ENCODE measurements at regions not wholly inside any gene's neighbourhood (a gene's known extent, or its start where the extent isn't known, plus 50 kb on each side); places are given as distances from the start of the nearest gene placed in this dataset.

DNA sequence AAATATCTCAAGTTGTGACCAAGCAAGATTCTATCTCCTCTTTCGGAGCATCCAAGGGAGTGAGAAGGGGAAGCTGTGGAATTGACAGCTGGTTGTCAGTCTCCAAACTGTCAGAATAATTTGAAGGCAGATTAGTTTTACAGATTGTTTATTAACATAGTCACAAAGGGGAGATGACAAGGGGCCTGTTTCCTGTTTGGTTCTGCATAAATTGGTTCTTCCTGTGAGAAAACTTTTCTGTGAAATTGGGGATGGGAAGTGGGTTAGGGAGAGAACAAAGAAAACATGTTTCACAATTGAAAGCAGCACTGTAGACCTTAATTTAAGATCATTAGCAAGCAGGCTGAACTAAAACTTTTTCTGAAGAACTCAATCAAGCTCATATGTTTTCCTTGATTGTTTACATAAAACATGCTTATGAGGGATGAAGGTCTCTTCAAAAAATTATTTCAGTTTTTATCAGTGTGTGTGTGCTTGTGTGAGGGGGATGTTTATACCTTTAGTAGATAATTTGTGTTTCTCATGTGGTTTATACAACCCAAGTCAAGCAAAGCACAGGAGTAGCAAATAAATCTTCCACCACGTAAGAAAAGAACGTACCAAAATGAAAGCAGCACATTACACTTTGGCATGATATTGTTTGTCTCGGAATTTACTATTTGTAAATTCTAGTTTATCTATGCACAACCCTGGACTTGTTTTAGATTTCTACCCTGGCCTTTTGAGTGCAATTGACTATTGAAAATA, 604.9 kb upstream of the CDH2 start:
- no peak overlapping the region for H3K4me3 ChIP-seq (replicated peaks; ENCODE audit: insufficient read depth, low read length)
- no peaks in the 10 kb centered on the region for H3K27me3 ChIP-seq (ENCODE audit: insufficient read depth, poor library complexity, severe bottlenecking)
- TF ChIP-seq, protein P1, sequence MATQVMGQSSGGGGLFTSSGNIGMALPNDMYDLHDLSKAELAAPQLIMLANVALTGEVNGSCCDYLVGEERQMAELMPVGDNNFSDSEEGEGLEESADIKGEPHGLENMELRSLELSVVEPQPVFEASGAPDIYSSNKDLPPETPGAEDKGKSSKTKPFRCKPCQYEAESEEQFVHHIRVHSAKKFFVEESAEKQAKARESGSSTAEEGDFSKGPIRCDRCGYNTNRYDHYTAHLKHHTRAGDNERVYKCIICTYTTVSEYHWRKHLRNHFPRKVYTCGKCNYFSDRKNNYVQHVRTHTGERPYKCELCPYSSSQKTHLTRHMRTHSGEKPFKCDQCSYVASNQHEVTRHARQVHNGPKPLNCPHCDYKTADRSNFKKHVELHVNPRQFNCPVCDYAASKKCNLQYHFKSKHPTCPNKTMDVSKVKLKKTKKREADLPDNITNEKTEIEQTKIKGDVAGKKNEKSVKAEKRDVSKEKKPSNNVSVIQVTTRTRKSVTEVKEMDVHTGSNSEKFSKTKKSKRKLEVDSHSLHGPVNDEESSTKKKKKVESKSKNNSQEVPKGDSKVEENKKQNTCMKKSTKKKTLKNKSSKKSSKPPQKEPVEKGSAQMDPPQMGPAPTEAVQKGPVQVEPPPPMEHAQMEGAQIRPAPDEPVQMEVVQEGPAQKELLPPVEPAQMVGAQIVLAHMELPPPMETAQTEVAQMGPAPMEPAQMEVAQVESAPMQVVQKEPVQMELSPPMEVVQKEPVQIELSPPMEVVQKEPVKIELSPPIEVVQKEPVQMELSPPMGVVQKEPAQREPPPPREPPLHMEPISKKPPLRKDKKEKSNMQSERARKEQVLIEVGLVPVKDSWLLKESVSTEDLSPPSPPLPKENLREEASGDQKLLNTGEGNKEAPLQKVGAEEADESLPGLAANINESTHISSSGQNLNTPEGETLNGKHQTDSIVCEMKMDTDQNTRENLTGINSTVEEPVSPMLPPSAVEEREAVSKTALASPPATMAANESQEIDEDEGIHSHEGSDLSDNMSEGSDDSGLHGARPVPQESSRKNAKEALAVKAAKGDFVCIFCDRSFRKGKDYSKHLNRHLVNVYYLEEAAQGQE (IDR thresholded peaks at IDR 0.05; ENCODE audit: insufficient replicate concordance, low read depth), result no peak
- TF ChIP-seq POLR2AphosphoS5 (IDR thresholded peaks at IDR 0.05; ENCODE audit: low read depth), result no peak
- TF ChIP-seq SPI1 (IDR thresholded peaks at IDR 0.05; ENCODE audit: borderline replicate concordance, low read depth), result no peak
- TF ChIP-seq, protein P2, sequence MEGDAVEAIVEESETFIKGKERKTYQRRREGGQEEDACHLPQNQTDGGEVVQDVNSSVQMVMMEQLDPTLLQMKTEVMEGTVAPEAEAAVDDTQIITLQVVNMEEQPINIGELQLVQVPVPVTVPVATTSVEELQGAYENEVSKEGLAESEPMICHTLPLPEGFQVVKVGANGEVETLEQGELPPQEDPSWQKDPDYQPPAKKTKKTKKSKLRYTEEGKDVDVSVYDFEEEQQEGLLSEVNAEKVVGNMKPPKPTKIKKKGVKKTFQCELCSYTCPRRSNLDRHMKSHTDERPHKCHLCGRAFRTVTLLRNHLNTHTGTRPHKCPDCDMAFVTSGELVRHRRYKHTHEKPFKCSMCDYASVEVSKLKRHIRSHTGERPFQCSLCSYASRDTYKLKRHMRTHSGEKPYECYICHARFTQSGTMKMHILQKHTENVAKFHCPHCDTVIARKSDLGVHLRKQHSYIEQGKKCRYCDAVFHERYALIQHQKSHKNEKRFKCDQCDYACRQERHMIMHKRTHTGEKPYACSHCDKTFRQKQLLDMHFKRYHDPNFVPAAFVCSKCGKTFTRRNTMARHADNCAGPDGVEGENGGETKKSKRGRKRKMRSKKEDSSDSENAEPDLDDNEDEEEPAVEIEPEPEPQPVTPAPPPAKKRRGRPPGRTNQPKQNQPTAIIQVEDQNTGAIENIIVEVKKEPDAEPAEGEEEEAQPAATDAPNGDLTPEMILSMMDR (IDR thresholded peaks at IDR 0.05; ENCODE audit: insufficient read depth, low read length), result no peak
- no peak for TF ChIP-seq GABPA (IDR thresholded peaks at IDR 0.05; ENCODE audit: low read depth)
- no peak overlapping the region for H3K27ac ChIP-seq (replicated peaks)
- no peak for DNase-seq (ENCODE audit: low read depth in 1 of 2, low spot score in 1 of 2)

DNA sequence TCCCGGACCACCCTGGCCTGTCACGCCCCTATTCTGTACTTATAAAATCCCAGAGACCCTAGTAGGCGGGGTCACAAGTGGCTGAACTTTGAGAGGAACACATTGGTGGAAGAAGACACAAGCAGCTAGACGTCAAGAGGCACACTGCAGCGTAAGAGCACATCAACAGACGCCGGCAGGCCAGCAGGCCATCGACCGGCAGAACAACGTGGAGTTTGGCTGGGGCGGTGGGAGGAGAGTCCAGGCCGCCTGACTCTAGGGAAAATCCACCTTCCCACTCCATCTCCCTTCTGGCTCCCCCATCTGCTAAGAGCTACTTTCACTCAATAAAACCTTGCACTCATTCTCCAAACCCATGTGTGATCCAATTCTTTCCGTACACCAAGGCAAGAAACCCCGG, 601.8 kb upstream of the CDH2 start:
- no peak overlapping the region for H3K27ac ChIP-seq (replicated peaks)
- H3K4me3 ChIP-seq (replicated peaks; ENCODE audit: insufficient read depth, low read length), result no peak overlapping the region
- DNase-seq (ENCODE audit: low read depth in 1 of 2, low spot score in 1 of 2), result no peak
- TF ChIP-seq, protein P1 (IDR thresholded peaks at IDR 0.05; ENCODE audit: insufficient replicate concordance, low read depth), result no peak
- TF ChIP-seq GABPA (IDR thresholded peaks at IDR 0.05; ENCODE audit: low read depth) (no peak), POLR2AphosphoS5 (IDR thresholded peaks at IDR 0.05; ENCODE audit: low read depth) (no peak), SPI1 (IDR thresholded peaks at IDR 0.05; ENCODE audit: borderline replicate concordance, low read depth) (no peak)
- TF ChIP-seq, protein P2 (IDR thresholded peaks at IDR 0.05; ENCODE audit: insufficient read depth, low read length), result no peak
- no peaks in the 10 kb centered on the region for H3K27me3 ChIP-seq (ENCODE audit: insufficient read depth, poor library complexity, severe bottlenecking)

DNA sequence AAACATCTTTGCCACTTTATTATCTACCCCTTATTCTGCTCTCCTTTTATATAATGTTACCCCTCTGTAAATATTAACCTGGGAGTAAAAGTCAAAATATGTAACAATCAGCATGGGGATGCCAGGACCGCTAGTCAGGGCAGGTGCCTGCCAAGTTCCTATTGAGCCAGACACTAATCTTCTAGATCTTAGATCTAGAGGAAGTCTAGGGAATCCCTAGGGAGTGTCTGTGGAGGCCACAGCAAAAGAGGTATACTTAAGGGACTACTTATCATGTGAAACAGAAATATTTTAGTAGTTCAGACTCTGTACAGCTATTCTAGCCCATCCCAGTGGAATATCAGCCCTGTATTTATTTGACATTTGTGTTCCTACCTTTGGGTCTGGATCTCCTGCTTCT, 600.8 kb upstream of the CDH2 start:
- Histone ChIP-seq H3K4me3 (replicated peaks; ENCODE audit: insufficient read depth, low read length) (no peak overlapping the region), H3K27ac (replicated peaks) (no peak overlapping the region), H3K27me3 (ENCODE audit: insufficient read depth, poor library complexity, severe bottlenecking) (no peaks in the 10 kb centered on the region)
- DNase-seq (ENCODE audit: low read depth in 1 of 2, low spot score in 1 of 2), result no peak
- TF ChIP-seq POLR2AphosphoS5 (IDR thresholded peaks at IDR 0.05; ENCODE audit: low read depth) (no peak), SPI1 (IDR thresholded peaks at IDR 0.05; ENCODE audit: borderline replicate concordance, low read depth) (no peak), GABPA (IDR thresholded peaks at IDR 0.05; ENCODE audit: low read depth) (no peak)
- TF ChIP-seq, protein P1 (IDR thresholded peaks at IDR 0.05; ENCODE audit: insufficient replicate concordance, low read depth), result no peak
- TF ChIP-seq, protein P2 (IDR thresholded peaks at IDR 0.05; ENCODE audit: insufficient read depth, low read length), result no peak
